ENCODE measurements at regions not wholly inside any gene's neighbourhood (a gene's known extent, or its start where the extent isn't known, plus 50 kb on each side); places are given as distances from the start of the nearest gene placed in this dataset.

- no peak for DNase-seq
These were observed 223.4 kb downstream of the IGSF11 start for GRCh38 chr3:118811236-118811732.

- DNase-seq, result no peak
These were observed 221.2 kb downstream of the IGSF11 start for GRCh38 chr3:118813472-118813871.

- DNase-seq, result peak; percentile 4 to 52
These were observed 216.9 kb downstream of the IGSF11 start for GRCh38 chr3:118817748-118818165.

- DNase-seq, result no peak
These were observed 216.3 kb downstream of the IGSF11 start for GRCh38 chr3:118818386-118818785.

- DNase-seq, result no peak
These were observed 211.0 kb downstream of the IGSF11 start for GRCh38 chr3:118823626-118824025.

- DNase-seq, result no peak
These were observed 207.2 kb downstream of the IGSF11 start for GRCh38 chr3:118827446-118827845.

GRCh38 chr3:118828351-118828750 is 206.3 kb downstream of the IGSF11 start:
- no peak for DNase-seq

- no peak for DNase-seq
These were observed 201.6 kb downstream of the IGSF11 start for GRCh38 chr3:118833075-118833474.

GRCh38 chr3:118838871-118839270 is 195.8 kb downstream of the IGSF11 start:
- DNase-seq, result no peak

- DNase-seq, result peak in 1 of 2 experiments; percentile 58
These were observed 192.3 kb downstream of the IGSF11 start for GRCh38 chr3:118842147-118842863.

- DNase-seq, result no peak
These were observed 188.5 kb downstream of the IGSF11 start for GRCh38 chr3:118846176-118846575.

Data from SW 1271 (cell line).